HEK293T (cell line): ENCODE measurements at regions not wholly inside any gene's neighbourhood (a gene's known extent, or its start where the extent isn't known, plus 50 kb on each side); places are given as distances from the start of the nearest gene placed in this dataset.

Experiments used
- ARNT ChIP-seq: fragments of 450-650 bp; IDR thresholded peaks from 2 replicates; pipeline ENCODE4 v1.6.1; 2017; ENCODE audit warnings: mild to moderate bottlenecking
- BHLHE40 ChIP-seq: fragments of 450-650 bp; IDR thresholded peaks from 2 replicates; pipeline ENCODE4 v1.6.1; 2016; ENCODE audit warnings: mild to moderate bottlenecking, moderate library complexity, borderline replicate concordance
- ELF4 ChIP-seq: fragments of 450-650 bp; IDR thresholded peaks from 2 replicates; pipeline ENCODE4 v1.6.1; 2017; ENCODE audit warnings: antibody characterized with exemption
- FOXA1 ChIP-seq: fragments of 450-650 bp; IDR thresholded peaks from 2 replicates; pipeline ENCODE4 v1.6.1; 2016; ENCODE audit warnings: mild to moderate bottlenecking
- FOXK2 ChIP-seq: fragments of 450-650 bp; IDR thresholded peaks from 2 replicates; pipeline ENCODE4 v1.6.1; 2016; ENCODE audit warnings: mild to moderate bottlenecking
- FOXM1 ChIP-seq: fragments of 450-650 bp; IDR thresholded peaks from 2 replicates; pipeline ENCODE4 v1.6.1; 2017; ENCODE audit warnings: mild to moderate bottlenecking, borderline replicate concordance
- HDGF ChIP-seq: fragments of 450-650 bp; IDR thresholded peaks from 2 replicates; pipeline ENCODE4 v1.6.1; 2017; ENCODE audit warnings: antibody characterized with exemption, borderline replicate concordance
- L3MBTL2 ChIP-seq: fragments of 450-650 bp; conservative IDR thresholded peaks from 2 replicates; pipeline ENCODE4 v1.6.1; 2016; ENCODE audit warnings: mild to moderate bottlenecking
- LEF1 ChIP-seq: fragments of 450-650 bp; IDR thresholded peaks from 2 replicates; pipeline ENCODE4 v1.6.1; 2017; ENCODE audit warnings: mild to moderate bottlenecking, borderline replicate concordance
- NFRKB ChIP-seq: fragments of 450-650 bp; IDR thresholded peaks from 2 replicates; pipeline ENCODE4 v1.6.1; 2016; ENCODE audit warnings: mild to moderate bottlenecking, moderate library complexity
- PKNOX1 ChIP-seq: fragments of 450-650 bp; IDR thresholded peaks from 2 replicates; pipeline ENCODE4 v1.6.1; 2016
- SP1 ChIP-seq: fragments of 450-650 bp; IDR thresholded peaks from 2 replicates; pipeline ENCODE4 v1.6.1; 2017
- SUZ12 ChIP-seq: fragments of 450-650 bp; IDR thresholded peaks from 2 replicates; pipeline ENCODE4 v1.6.1; 2016; ENCODE audit warnings: mild to moderate bottlenecking
- TARDBP ChIP-seq: fragments of 450-650 bp; IDR thresholded peaks from 2 replicates; pipeline ENCODE4 v1.6.1; 2016

GRCh38 chr9:82777366-82777765 is 285.6 kb downstream of the RASEF start:
- TF ChIP-seq BHLHE40, result no peak
- no peak for TF ChIP-seq SP1
- no peak for TF ChIP-seq ELF4
- no peak for TF ChIP-seq SUZ12
- no peak for TF ChIP-seq PKNOX1
- TF ChIP-seq FOXM1, result no peak
- TF ChIP-seq FOXA1, result no peak
- TF ChIP-seq HDGF, result no peak
- no peak for TF ChIP-seq FOXK2
- TF ChIP-seq L3MBTL2, result no peak
- TF ChIP-seq NFRKB, result no peak
- TF ChIP-seq ARNT, result no peak
- no peak for TF ChIP-seq TARDBP
- TF ChIP-seq LEF1, result no peak
